Activated CD8-positive, alpha-beta T cell treated with anti-CD3 and anti-CD28 coated beads for 36 hours (primary cell): ENCODE measurements at regions not wholly inside any gene's neighbourhood (a gene's known extent, or its start where the extent isn't known, plus 50 kb on each side); places are given as distances from the start of the nearest gene placed in this dataset.
"Not testable (repeated sequence)": the region's sequence is repeated elsewhere in the genome, so short reads cannot be mapped to it uniquely, and the experiment has no call there.

Experiments
- ATAC-seq: fragments of 200-7000 bp; cut with Tn5 transposase; one replicate; pipeline ENCODE4 v1.10.0; 2021; ENCODE audit warnings: mild to moderate bottlenecking, moderate library complexity
- CTCF ChIA-PET: fragments of 350-600 bp; sonication (Branson Sonifier 250); formaldehyde crosslinking; loops from one replicate; lab custom pipeline; 2021; ENCODE audit warnings: antibody characterized with exemption; lab: Charles Lee
- POLR2A ChIA-PET: fragments of 350-600 bp; sonication (Branson Sonifier 250); formaldehyde crosslinking; loops from one replicate; lab custom pipeline; 2021; ENCODE audit warnings: antibody characterized with exemption; lab: Charles Lee
- DNase-seq: peaks from one replicate; pipeline ENCODE4 v3.0.0-alpha.2; 2020
- H3K27ac Mint-ChIP-seq: one replicate; pipeline ENCODE4 v1.8.0; 2021; ENCODE audit warnings: mild to moderate bottlenecking, mixed read lengths
- H3K27me3 Mint-ChIP-seq: one replicate; pipeline ENCODE4 v1.8.0; 2021; ENCODE audit warnings: mixed read lengths
- H3K36me3 Mint-ChIP-seq: one replicate; pipeline ENCODE4 v1.8.0; 2021; ENCODE audit warnings: low read depth, mixed read lengths
- H3K4me1 Mint-ChIP-seq: one replicate; pipeline ENCODE4 v1.8.0; 2021; ENCODE audit warnings: low read depth, mixed read lengths
- H3K4me3 Mint-ChIP-seq: one replicate; pipeline ENCODE4 v1.8.0; 2021; ENCODE audit warnings: mild to moderate bottlenecking, moderate library complexity, mixed read lengths
- H3K9me3 Mint-ChIP-seq: one replicate; pipeline ENCODE4 v1.8.0; 2021; ENCODE audit warnings: mixed read lengths
- intact Hi-C: fragments of 100-400 bp; cut with micrococcal nuclease; formaldehyde crosslinking; loops from one replicate; pipeline ENCODE4 v1.10.0; 2022
- TF ChIP-seq, protein P1 (sequence below): fragments of 200-600 bp; IDR thresholded peaks from one replicate; pipeline ENCODE4 v1.8.0; 2022; ENCODE audit warnings: antibody characterized with exemption, mild to moderate bottlenecking

- no peak overlapping the region for H3K4me3 Mint-ChIP-seq
- H3K36me3 Mint-ChIP-seq = no peaks in the 10 kb centered on the region
- TF ChIP-seq, protein P1, sequence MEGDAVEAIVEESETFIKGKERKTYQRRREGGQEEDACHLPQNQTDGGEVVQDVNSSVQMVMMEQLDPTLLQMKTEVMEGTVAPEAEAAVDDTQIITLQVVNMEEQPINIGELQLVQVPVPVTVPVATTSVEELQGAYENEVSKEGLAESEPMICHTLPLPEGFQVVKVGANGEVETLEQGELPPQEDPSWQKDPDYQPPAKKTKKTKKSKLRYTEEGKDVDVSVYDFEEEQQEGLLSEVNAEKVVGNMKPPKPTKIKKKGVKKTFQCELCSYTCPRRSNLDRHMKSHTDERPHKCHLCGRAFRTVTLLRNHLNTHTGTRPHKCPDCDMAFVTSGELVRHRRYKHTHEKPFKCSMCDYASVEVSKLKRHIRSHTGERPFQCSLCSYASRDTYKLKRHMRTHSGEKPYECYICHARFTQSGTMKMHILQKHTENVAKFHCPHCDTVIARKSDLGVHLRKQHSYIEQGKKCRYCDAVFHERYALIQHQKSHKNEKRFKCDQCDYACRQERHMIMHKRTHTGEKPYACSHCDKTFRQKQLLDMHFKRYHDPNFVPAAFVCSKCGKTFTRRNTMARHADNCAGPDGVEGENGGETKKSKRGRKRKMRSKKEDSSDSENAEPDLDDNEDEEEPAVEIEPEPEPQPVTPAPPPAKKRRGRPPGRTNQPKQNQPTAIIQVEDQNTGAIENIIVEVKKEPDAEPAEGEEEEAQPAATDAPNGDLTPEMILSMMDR = no peak
- peaks cover 5% of the 10 kb centered on the region for H3K27me3 Mint-ChIP-seq
- ChIA-PET POLR2A (no interaction called here), CTCF (no interaction called here)
- H3K9me3 Mint-ChIP-seq = peaks cover 16% of the 10 kb centered on the region
- ATAC-seq = no peak
- no peaks in the 10 kb centered on the region for H3K4me1 Mint-ChIP-seq
- DNase-seq = no peak
- no peak overlapping the region for H3K27ac Mint-ChIP-seq
- intact Hi-C loops = no loop called here
Measured at GRCh38 chr16:47815655-47816054, 340.1 kb downstream of the ABCC12 start.

GRCh38 chr16:47811758-47812157 is 344.0 kb downstream of the ABCC12 start:
- ATAC-seq, H3K4me1 Mint-ChIP-seq, POLR2A ChIA-PET, H3K4me3 Mint-ChIP-seq, intact Hi-C loops, H3K27me3 Mint-ChIP-seq, H3K36me3 Mint-ChIP-seq, DNase-seq, H3K27ac Mint-ChIP-seq, CTCF ChIA-PET: not testable (repeated sequence)
- H3K9me3 Mint-ChIP-seq = peaks cover 16% of the 10 kb centered on the region

- TF ChIP-seq, protein P1 = no peak
- intact Hi-C loops = no loop called here
- ATAC-seq = no peak
- no peaks in the 10 kb centered on the region for H3K27me3 Mint-ChIP-seq
- DNase-seq = no peak
- no peak overlapping the region for H3K27ac Mint-ChIP-seq
- ChIA-PET CTCF (no interaction called here), POLR2A (interaction anchor here (0.6 kb wide), 1 partner anchor 333 kb away, joined by 4 read pairs; no protein-coding TSS in a partner anchor)
- H3K4me1 Mint-ChIP-seq = no peaks in the 10 kb centered on the region
- H3K9me3 Mint-ChIP-seq = peaks cover 2% of the 10 kb centered on the region
- H3K36me3 Mint-ChIP-seq = no peaks in the 10 kb centered on the region
- no peak overlapping the region for H3K4me3 Mint-ChIP-seq
Measured at GRCh38 chr16:47806309-47806847, 345.2 kb downstream of the PHKB start.

- intact Hi-C loops = no loop called here
- no peaks in the 10 kb centered on the region for H3K36me3 Mint-ChIP-seq
- H3K4me3 Mint-ChIP-seq = no peak overlapping the region
- peaks cover 13% of the 10 kb centered on the region for H3K9me3 Mint-ChIP-seq
- POLR2A ChIA-PET = no interaction called here
- H3K4me1 Mint-ChIP-seq = no peaks in the 10 kb centered on the region
- H3K27me3 Mint-ChIP-seq = no peaks in the 10 kb centered on the region
- TF ChIP-seq, protein P1 = no peak
- DNase-seq = no peak
- CTCF ChIA-PET = no interaction called here
- H3K27ac Mint-ChIP-seq = no peak overlapping the region
- no peak for ATAC-seq
Measured at GRCh38 chr16:47787696-47788095, 326.6 kb downstream of the PHKB start.

DNA sequence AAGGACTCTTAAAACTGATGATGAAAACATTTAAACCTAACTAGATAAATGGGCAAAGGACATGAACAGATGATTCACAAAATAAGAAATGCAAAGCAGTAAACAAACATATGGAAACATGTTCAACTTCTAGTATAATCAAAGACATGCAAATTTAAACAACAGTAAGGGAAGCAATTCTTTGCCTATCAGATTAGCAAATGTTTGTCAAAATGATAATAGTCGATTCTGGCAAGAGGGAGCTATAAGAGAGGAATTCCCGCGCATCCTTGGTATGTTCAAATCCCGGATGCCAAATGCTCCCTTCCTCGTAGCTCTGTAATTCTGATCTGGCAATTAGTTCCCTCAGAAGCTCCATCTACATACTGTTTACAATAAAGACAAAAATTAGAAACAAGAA is 320.5 kb downstream of the PHKB start:
- peaks cover 15% of the 10 kb centered on the region for H3K4me1 Mint-ChIP-seq
- intact Hi-C loops = no loop called here
- TF ChIP-seq, protein P1 = no peak
- DNase-seq (no peak), ATAC-seq (no peak)
- no peaks in the 10 kb centered on the region for H3K27me3 Mint-ChIP-seq
- ChIA-PET CTCF (interaction anchor here (0.8 kb wide), 1 partner anchor 389 kb away, joined by 3 read pairs; no protein-coding TSS in a partner anchor), POLR2A (no interaction called here)
- no peaks in the 10 kb centered on the region for H3K9me3 Mint-ChIP-seq
- H3K36me3 Mint-ChIP-seq = no peaks in the 10 kb centered on the region
- H3K27ac Mint-ChIP-seq = no peak overlapping the region
- no peak overlapping the region for H3K4me3 Mint-ChIP-seq
